SKM-1 treated with dmso at 0.1 percent for 144 hours (cell line): ENCODE measurements at regions not wholly inside any gene's neighbourhood (a gene's known extent, or its start where the extent isn't known, plus 50 kb on each side); places are given as distances from the start of the nearest gene placed in this dataset.
"Not testable (repeated sequence)": the region's sequence is repeated elsewhere in the genome, so short reads cannot be mapped to it uniquely, and the experiment has no call there.

Experiments used
- DNase-seq: peaks from one replicate; lab custom pipeline; 2025; ENCODE audit not compliant: unreplicated experiment; lab: John Stamatoyannopoulos, UW

DNA sequence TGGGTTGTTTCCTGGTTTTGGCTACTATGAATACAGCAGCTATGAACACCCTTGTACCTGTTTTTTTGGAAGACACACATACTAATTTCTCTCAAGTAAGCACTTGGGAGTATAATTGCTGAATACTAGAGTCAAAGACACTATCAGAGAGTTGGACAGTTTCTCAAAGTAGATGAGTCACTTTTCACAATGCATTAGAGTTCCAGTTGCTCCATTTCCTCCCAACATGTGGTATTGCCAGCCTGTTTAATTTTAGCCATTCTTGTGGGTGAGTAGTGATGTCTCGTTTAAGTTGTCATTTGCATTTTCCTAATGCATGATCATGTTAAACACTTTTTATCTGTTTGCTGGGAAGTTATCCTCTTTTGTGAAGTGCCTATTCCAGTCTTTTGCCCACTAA is 81.6 kb upstream of the GDNF start:
- no peak for DNase-seq

DNA sequence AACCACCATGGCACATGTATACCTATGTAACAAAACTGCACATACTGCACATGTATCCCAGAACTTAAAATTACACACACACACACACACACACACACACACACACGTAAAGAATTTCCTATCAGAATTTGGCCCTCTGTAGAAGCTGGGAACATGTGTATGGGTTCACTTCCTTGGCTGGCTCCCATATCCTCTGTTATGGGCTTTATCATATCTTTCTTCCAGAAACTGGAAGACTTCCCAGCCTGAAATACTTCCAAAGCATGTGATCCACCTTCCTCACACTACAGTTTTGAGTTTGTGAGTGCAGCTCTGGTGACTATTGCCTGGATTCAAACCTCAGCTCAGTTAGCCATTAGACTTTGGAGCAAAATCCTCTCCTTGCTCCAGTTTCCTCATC is 78.6 kb upstream of the GDNF start:
- no peak for DNase-seq

DNA sequence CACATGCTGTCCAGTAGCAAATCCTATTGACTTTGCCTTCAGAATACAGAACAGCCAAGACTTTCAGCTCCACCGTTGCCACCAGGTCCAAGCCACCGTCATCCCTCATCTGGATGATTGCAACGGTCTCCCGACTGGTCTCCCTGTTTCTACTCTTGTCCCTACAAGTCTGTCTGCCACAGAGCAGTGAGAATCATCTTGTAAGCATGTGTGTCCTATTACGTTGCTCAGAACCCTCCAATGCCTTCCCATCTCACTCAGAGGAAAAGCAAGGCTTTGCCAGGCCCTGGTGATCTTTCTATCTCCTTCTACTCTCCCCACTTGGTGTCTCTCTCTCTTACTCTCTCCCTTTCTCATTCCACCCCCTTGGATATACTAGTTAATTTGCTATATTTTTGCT is 76.7 kb upstream of the GDNF start:
- no peak for DNase-seq

DNA sequence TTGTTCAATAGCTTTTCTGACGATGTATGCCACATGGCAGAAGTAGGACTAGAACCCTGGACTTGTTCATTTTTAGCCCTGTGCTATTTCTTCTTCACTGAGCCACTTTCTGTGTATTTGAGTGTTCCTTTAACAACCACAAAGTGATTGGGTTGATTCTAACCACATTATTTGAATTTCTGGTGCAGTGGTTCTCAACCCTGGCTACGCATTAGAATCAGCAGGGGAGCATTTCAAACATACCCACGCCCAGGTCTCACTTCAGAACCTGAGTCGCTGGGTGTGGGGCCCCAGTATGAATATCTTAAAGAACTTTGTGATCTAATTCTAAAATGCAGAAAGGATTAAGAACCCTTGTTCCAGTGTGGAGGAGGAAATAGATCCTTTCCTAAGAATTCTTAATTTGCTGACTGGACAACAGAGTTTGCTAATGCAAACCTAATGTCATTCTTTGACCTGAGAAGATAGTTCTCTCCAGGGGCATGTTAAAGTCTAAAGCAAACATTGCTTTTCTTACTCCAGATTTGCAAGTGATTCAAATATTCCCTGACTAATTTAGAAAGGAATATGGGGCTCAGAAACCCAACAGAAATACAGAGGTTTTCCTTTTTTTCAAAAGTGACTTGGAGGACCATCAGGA is 75.4 kb upstream of the GDNF start:
- DNase-seq = no peak

DNA sequence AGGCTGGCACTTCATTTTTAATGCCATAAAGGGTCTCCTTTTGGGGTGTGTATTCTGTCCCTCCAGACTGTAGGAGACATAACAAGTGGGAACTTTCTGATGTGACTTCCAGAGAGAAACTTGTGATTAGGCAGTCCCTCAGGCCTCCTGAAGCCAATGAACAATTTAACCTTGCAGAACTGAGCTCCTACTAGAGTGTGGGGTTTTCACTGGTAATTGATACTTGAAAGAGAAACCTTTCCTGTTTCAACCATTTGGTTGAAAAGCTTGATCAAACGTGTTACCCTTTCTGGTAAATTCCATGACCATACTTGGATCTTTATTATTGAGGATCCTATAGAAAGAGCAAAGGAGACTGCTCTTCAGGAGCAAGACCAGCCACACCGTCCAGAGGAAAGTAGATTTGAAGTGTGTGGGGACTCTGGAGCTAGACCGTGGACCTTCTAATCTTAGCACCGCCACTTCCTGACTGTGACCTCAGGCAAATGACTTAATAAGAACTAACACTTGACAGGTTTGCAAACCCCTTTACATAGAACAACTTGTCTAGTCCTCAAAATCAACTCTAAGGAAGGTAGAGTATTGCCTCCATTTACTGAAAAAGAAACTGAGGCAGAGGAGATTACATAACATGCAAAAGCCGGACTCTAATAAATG is 69.9 kb upstream of the GDNF start:
- DNase-seq = not testable (repeated sequence)

DNA sequence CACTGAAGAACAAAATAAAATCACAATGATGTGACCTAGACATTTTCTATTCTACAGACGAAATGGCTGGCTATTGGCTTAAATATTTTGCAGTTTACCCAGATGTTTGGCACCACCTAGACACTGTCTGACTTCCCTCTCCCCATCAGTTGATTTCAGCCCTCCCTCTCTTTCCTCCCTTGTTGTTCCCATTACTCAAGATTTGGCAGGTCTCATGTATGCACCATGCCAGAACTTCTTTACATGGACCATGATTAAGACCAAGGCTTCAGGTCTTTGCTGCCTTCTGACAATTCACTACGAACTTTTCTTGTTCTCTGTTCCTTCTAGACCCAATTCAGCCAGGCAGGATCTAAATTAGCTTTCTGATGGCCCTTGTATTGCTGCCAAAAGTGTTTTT is 66.6 kb upstream of the GDNF start:
- DNase-seq = no peak

DNA sequence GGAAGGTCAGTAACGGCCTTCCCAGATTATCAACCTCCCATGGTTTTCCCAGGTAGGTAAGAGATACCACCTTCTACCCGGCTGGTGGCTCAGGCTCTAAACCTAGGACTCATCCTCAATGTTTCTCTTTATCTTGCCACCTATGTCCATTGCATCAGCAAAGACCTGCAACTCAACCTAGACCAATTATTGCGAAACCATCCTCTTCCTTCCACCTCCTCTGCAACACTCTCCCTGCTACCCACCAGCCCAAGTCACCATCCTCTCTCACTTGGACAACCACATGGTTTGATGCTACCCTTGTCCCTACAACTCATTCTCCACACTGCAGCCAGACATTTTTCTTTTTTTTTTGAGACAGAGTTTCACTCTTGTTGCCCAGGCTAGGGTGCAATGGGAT is 65.4 kb upstream of the GDNF start:
- no peak for DNase-seq

DNA sequence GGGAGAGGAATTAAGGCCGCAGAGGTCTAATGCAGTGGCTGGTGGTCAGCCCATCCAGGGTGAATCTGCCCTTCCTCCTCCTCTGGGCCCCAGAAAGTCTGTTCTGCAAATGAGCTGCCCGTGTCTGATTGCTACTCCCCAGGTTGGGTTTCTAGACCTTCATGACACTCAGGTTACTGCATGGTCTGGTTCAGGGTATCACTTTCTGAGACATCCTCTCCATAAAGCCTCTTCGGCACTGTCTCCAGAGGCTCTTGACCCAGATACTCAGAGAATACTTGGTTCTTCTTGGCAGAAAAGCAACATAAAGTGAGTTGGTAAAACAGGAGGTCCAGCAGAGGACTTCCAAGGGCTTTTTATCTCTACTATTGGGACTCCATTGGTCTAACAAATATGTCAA is 62.5 kb upstream of the GDNF start:
- DNase-seq = no peak

DNA sequence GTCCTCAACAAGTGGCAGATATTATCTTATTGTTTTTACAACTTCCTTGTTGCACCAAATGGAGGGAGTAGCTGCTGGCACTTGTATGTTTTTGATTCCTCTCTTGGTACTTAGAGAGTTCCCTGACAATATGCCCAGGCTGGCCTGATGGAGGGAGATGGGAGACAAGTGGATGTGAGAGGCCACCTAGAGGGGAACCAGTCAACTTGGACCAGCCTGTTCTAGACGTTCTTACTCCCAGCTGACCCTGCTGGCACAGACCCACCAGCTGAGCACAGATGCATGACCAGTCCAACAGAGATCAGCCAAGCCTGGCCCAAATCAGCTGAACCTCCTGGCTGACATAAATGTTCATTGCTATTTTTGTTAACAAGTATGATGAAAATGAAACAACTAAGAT is 60.9 kb upstream of the GDNF start:
- DNase-seq = no peak

DNA sequence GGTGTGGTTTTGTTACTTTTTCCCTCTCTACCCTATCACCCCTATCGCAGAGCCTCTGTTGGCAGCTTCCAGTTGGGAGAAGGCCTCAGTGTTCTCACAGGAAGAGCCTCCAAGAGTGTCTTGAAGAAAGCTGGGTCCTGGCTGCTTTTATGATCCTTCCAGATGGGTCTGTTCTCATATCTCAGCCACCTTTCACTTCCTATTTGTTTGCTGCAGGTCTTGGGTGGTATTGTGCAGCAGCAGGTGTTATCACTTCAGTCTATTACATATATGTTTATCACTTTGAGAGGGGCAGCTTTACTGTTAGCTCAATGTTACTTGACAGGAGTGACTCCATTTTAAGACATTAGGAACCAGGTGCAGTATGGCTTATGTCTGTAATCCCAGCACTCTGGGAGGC is 59.2 kb upstream of the GDNF start:
- no peak for DNase-seq

DNA sequence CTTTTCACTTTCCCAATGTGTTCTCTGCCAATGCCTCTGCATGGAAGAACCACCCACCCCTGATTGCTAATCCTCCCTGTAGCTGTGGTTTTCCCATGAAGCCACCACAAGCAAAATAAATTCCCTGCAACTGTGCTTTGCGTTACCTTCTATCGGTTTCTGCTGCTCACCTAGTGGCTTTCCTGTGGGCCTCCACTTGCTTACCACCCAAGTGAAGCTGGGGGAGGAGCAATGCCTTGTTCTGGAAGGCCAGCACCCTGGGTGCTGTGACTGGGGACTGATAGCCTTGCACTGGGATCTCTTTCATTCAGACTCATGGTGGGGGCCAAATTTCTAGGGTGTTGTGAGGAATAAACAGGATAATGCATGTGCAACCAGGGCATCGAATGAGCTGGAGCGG is 56.3 kb upstream of the GDNF start:
- no peak for DNase-seq

DNA sequence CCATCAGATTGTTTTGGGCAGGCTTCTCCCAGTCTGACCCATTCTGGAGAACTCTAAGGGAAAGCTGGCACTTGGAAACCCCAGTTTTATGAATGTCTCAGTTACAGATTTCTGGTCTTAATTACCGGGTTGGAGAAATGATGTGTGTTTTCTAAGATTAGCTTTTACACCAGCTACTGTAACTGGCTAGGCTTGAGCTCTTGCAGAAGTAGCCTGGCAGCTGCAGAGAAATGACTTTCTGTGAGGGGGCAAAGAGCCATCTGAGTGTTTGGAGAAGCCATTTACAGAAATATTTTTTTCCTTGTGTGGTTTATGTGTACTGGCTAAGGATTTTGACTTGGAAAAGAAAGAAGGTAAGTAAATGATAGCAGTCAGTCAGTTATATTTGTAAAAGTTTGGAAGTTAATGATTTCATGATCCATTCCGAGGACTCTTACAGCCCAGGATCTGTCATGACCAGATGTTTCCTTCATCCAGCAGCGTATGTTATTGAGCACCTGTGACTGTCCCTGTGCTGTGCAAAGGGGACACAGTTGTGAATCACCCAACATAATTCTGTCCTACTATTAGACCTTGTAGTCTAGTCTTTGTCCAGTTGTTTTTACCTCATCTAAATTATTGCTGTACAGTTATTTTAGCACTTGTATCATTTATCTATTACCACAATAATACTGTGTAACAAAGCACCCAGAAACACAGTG is 53.7 kb upstream of the GDNF start:
- DNase-seq = no peak

DNA sequence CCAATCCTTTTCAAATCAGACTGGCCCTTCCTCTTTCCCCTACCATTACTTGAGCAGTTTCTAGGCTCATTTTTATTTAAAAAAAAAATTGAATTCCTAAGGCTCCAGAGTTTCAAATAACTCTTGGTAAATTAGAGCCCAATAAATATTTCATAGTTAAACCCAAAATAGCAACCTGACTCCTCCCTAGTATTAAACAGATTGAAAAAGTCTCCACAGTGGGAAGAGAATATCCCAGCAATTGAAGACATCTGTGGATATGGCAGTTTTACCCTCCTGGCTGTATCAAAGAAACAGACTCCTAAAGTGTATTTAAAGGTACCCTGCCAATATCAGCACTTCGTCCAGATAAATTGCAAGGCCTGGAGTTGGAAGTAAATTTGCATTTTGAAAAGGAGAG is 52.7 kb upstream of the GDNF start:
- no peak for DNase-seq

DNA sequence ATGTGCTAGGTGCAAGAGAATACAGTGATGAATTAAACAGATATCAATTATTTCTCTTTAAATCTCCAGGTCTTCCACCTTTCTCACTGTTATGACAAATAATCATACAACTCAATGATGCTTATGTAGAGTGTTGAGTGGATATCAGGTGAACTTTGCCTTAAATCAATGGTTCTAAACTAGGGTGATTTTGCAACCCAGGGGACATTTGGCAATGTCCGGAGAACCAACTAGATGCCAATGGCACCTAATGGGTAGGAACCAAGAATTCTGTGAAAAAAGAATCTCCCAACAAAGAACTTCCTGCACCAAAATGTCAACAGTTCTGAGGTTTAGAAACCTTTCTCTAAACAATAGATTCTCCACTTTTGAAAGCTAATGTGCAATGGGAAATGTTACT is 52.0 kb upstream of the GDNF start:
- no peak for DNase-seq

DNA sequence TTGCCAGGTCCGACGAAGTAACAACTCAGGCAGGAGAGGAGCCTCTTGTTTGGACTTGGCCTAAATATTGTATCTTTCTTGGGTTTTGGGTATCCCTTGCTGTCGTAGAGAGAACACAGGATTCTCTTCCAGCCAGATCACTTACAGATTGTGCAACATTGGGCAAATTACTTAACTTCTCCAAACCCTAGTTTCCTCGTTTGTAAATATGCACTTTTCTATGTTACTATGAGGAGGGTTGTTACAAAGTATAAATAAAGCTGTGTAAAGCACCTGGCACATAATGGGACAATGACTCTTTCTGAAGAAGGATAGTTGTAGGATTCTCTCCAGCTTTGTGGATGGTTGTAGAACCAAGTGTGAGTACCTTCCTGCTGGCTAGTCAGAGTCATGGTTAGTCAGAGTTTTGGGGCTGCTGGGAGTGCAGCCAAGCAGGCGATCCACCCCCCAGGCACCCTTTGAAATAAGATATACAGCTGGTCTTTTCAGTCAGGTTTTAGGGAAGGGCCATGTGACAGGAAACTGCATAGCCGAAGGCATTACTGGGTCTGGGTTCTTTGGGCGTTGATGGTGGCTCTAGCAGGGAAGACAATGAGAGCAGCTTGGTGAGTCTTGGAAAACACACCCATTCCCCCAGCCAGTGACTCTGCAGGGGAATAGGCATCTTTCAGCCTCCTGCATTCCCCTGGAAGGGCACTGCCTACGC is 49.9 kb upstream of the GDNF start:
- DNase-seq = no peak
